ENCODE measurements at regions not wholly inside any gene's neighbourhood (a gene's known extent, or its start where the extent isn't known, plus 50 kb on each side); places are given as distances from the start of the nearest gene placed in this dataset.

DNA sequence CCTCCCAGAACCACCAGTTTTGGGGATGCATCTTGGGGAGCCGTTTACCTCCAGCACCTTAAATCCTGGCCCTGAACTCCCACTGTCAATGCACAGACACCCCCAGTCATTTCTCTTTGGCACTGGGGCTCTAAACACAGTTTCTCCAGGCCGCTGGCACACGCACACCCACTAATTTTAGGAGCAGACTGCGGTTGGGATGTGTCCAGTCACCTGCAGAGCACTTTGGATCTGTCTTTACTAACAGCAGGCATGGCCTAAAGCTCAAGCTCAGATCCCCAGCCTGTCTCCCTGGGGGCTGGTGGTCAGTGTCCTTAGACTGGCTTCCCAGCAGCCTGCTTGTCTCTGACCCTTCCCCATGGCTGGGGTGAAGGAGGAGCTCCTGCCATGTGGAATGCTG is 49.9 kb downstream of the SYNE3 start:
- DNase-seq, result no peak

DNA sequence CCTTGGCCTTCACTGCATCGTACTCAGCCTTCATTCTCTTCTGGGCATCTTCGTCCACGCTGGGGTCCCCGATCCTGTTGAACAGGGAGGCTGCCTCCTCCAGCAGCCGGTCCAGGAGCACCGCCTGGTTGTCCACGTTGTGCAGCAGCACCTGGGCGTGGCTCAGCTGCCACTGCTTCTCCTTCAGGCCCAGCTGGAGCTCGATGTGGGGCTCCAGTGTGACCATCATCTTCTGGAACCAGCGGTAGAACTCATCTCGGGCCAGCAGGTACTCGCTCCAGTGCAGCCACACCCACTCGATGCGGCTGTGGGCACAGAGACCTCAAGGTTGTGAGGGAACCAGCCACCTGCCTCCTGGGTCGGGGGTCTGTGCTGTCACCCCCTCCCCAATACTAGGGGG is 50.5 kb downstream of the SYNE3 start:
- no peak for DNase-seq

DNA sequence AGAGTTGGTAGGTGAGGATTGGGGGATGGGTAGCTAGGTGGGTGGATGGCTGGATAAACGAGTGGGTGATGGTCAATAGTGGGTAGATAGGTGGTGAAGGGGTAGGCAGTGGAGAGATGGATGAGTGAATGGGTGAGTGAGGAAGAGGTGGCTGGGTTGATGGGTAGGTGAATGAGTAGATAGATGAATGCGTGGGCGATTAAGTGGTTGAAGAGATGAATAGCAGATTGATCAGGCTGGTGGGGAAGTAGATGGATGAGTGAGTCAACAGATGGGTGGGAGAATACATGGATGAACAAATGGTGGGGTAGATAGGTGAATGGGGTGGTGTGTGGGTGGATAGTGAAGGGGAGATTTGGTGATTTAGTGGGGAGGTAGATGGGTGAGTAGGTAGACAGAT is 51.1 kb downstream of the SYNE3 start:
- DNase-seq, result no peak

DNA sequence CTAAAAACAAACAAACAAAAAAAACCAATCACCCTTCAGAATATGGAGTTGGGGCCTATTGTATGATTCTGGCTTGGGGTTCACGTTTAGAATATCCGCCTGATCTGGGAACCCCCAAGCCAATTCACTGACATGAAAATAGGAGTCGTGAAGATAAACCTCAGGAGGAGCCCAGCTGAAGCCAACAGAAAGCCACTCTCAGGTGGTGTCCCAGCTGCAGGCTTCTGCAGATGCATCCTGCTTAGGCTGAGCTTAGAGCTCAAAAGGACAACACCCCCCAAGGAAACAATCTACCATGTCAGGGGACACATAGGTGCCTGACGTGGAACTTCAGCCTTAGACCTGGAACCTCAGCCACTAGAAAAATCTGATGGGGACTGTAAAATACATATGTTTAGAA is 51.9 kb downstream of the SYNE3 start:
- DNase-seq, result no peak

DNA sequence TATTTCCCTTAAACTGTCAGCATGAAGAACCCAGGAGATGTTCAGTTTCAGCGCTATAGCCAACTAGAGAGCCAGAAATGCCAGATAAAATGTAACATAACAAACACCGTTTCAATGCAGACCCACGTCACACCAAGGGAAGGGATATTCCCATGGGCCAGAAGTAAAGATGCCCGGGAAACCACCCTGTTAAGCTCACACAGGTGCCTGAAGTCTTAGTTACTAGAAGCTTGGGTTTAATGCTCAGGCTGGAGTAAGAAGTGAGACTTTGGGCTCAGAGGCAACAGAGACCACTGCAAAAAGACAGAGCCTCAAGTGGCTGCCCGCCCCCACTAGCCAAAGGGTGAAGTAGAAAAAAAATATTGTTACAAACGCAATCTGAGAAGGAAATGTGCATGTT is 52.3 kb downstream of the SYNE3 start:
- no peak for DNase-seq

DNA sequence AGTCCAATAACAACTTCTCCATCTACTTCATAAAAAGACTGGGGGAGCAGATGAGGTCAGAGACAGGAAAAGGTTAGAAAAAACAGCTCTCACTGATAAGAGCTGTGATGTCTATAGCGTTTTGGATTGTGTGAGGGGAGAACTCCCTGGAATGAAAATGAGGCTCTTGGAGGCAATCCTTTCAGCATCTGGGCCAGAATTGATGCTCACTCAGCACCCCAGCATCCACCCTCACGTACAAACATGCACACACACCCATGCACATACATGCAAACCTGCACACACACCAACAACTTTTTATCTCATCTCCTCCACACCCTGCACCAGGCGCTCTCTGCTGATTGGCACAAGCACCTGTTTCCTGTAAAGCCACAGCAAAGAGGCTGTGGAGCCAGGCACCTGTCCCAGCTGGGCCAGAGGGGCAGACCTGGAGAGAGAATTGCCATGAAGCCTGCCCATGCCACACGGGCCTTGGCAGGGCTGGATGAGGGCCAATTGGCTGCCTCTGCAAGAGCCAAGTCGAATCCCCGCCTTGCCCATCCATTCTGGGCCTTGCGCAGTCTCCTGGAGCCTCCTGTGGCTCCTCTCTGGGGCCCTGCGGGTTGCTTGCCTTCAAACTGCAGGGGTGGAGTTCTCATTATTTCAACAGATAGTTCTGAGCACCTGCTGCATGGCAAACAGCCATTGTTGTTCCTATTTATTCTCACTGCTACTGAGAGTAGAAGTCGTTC is 53.1 kb downstream of the SYNE3 start:
- no peak for DNase-seq

DNA sequence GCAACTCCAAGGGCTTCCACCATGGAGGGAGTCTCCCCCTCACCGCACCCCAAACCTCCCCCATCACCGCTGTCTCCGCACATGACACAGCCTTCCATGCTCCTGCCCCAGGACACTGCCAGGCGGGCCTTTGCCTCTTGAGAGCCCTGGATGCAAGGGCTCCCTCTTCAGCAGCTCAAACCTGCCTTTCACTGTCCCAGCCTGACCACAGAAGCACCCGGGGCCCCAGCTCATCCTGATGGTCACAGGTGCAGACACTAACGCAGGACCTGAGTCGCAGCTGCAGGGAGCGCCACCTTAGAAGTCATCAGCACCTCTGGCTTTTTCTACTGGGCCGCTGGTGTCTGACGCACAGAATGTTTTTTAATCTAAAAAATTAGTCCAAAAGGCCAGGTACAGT is 54.0 kb downstream of the SYNE3 start:
- no peak for DNase-seq

DNA sequence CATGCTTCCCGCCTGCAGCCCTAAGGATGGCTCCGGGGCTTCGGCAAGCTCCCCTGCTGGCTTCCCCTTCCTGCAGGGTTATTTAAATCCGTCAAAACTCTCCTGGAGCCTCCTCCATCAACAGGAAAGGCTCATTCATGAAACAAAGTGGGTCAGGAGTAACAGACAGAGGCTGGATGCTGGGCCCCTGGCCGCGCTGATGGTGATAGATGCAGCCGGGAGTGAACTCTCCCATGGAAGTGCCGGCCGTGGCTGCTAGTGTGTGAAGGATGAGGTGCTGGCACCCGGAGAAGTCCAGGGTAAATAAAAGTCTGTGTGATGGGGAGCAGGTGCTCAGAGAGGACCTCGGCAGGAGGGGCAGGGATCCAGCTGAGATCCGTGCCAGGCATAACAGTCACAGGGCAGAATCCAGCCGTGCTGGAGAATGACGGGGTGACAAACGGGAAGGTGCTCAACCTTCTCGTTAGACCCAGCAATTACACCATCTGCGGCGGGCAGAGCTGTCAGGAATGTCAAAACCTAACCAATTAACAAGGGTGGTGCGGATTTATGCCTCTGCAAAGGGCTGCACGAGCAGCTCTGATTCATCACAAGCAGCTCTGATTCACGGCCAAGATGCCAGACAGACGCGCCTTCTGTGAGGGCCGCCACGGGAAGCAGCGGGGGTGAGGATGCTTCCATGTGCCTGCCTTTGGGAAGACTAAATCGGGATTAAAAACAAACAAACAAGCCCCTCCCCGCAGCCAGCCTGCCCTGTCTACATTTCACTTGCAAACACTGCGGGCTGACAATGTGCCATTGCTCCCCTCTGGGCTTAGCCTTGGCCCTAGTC is 55.6 kb downstream of the SYNE3 start:
- no peak for DNase-seq

DNA sequence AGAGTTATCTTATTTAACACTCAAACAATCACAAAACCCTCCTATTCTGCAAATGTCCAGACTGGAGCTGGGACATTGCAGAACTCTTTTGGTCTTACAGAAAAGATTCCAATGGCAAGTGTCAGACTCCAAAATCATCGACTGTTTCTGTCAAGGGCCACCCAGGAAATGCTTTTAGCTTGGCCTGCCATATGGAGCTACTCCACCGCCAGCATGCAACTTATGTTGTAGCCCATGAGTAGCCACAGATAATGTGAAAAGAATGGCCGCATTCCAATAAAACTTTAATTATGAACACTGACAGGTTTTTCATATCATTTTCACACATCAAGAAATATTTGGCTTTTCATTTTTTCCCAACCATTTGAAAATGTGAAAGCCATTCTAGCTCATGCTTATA is 57.5 kb downstream of the SYNE3 start:
- no peak for DNase-seq

DNA sequence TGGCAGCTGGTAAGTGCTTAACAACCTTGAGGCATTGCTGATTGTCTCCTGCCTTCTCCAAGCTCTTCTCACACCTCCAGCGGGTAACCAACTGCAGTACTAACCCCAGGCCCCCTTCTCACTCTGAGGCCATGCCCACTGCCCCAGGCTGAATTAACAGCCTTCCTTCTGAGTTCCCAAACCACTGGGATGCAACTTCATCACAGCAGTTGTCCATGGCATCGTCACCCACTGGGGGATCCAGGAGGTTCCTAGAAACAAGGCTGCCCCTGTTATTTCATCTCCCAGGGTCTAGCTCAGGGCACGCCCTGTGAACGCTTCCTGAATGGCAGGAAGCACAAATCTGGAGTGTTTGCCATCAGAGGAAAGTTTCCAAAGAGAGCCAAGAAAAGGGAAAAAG is 58.0 kb downstream of the SYNE3 start:
- no peak for DNase-seq

DNA sequence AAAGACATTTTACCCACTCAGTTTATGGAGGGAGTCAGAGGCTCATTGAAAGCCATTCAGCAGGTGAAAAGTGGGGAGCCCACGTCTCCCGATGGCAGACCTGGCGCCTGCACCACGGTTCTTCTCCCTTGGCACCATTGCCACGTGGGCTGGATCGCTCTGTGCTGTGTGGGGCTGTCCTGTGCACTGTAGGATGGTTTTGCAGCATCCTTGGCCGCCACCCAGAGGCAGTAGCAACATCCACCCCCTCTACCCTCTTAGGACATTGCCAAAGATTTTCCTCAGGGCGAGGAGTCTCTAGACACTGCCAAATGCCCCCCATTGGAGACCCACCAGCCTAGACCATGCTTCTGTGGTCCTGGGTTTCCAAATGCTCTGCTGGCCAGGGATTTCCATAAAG is 60.2 kb downstream of the SYNE3 start:
- DNase-seq, result no peak

DNA sequence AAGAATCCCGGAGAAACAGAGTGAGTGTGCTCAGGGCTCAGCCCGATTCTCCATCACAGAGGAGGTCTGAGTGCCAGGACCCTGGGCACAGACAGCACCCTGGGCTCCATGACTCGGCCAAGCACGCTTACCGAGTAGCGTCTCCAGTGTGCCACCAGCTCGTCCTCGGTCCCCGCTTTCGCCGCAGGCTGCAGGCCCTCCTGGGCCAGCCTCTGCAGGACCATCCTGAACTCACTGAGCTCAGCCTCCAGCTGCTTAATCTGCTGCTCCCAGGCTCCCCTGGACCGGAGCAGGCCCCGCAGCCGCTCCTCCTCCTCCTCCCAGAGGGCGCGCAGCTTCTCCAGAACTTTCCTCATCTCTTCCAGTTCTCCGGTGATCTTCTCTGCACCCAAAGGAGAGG is 61.2 kb downstream of the SYNE3 start:
- DNase-seq, result no peak

DNA sequence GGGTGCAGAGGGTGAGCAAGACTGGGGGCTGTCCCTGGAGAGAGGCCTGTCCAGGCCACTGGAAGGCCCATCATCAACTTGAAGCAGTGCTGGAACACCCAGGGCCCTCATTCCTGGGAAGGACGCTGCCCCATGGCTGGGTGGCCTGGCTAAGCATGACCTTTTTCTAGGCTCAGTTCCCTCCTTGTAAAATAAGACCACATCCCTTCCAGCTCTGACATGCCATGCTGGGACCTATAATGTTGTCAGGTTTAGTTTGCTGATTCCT is 62.8 kb downstream of the SYNE3 start:
- DNase-seq, result no peak

DNA sequence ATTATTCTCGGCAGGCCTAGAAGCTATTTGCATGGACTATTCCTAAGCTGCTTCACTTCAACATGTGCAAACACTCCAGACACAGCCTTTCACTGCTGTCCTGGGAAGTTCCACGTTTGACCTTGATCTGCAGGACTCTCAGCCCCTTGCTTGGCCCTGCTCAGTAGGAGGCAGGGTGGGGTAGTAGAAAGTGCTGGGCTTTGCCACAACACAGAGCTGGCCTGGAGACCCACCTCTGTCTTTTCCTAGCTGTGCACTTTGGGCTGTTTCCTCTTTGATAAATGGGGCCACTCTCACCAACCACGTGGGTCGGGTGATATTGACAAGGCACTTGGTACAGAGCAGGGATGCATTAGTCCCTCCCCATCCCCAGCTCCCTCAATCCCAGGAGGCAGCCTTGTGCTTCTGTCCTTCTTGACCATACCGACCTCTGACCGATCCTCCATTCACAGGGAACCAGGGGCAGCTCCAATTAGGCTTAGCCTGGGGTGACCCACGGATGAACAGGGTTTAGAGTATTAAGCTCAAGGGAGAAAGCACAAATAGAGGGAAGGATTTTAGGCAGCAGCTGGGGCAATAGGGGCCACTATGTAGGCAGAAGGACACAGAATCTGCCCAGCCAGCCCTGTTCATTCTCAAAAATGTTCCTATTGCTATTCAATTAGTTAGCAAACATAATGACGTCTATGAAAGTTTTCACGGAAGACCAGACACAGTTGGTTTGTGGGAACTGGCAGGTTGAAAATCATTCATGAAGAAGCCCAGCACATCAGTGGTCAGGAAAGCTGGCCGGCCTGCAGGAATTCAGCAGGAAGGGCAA is 63.3 kb downstream of the SYNE3 start:
- no peak for DNase-seq

DNA sequence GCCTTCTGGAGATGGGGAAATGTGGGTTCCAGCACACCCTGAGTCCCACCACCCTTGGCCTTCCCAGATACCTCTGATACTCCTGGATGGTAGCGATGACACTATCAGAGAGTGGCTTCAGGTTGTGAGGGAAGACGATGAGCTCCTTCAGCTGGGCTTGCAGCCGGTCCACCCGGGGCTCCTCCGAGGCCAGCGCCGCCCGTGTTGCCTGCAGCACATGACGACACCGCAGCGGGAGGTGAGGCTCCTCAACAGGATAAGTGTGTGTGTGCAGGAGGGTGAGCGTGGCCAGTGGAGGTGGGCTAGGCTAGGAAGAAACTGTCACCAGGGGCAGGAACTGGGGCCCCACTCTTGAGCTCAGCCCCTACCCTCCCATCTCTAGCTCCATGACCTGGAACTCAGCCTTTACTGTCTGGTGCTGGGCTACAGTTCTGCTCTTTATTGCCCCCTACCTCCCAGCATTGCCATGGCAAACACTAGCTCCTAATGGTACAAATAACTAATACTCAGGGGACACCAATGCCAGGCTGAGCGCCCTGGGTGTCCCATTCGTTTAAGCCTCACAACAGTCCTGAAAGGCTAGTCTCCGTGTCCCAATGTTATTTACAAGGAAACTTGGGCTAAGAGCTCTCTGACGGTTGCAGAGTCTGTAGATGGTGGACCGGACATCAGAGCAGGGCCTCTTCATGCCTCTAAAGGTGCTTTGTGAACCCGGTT is 64.1 kb downstream of the SYNE3 start:
- DNase-seq, result no peak

DNA sequence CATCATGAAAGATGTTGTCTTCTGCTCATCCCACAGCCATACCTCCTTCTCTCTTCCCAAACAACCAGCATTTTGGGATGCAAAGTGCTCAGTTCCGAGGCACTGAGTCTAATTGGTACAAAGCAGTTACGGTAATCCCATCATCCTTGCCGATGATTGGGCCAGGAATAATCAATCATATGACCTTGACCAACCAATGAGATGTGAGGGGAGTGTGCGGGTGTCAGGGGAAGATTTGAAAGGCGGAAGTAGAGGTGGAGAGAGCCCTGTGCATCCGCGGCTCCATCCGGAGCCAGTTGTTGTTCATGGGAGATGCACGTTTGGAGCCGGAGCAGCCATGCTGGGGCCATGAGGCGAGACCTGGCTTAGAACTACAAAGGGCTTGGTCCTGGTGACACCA is 67.3 kb downstream of the SYNE3 start:
- no peak for DNase-seq

DNA sequence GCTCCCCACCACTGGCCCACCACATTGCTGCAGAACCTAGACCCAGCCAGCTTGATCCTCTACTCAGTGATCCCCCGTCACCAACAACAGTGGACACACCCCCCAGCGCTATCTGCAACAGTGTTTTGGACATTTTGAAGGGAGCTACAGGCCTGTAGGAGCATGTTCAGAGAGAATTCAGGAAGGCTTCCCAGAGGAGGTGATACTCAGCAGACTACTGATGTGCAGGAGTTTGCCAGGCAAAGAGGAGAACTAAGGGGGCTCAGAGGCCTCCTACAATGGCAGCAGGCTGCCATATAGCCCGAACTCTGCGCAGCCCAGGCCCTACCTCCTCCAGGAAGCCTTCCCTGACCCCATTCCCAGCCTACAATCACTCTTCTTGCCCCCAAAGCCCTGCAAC is 70.0 kb downstream of the SYNE3 start:
- DNase-seq, result no peak

DNA sequence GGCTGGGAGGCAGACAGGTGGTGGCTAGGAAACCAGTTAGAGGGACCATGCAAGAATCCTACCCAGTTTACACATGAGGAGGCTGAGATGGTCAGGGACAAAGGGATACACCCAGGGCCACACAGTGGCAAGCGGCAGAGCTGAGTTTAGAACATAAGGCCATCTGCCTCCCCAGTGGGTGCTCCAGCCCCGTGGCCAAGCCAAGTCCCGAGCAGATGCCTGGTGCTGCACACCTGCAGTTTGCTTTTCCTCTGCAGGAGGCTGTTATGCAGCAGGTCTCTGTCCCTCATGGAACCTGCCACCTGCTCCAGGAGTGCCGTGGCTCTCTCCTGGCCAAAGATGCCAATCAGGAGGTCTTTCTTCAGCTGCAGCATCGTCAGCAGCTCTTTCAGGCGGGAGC is 70.8 kb downstream of the SYNE3 start:
- DNase-seq, result no peak

DNA sequence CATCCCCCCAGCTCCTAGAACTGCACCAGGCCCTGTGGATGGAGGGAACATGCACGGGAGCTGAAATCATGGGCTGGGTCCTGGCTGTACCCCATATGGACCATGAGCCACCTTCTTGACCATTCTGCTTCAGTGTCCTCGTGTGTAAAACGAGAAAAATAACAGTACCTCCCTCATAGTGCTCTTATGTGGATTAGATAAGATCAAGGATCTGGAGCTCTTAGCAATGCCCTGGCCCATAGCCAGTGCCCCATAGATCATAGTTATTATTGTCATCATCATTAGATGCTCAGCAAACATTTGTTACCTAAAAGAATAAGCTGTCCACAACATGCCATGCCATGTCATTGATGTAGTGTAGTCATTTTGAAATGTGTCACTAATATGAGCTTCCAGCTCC is 71.3 kb downstream of the SYNE3 start:
- no peak for DNase-seq

DNA sequence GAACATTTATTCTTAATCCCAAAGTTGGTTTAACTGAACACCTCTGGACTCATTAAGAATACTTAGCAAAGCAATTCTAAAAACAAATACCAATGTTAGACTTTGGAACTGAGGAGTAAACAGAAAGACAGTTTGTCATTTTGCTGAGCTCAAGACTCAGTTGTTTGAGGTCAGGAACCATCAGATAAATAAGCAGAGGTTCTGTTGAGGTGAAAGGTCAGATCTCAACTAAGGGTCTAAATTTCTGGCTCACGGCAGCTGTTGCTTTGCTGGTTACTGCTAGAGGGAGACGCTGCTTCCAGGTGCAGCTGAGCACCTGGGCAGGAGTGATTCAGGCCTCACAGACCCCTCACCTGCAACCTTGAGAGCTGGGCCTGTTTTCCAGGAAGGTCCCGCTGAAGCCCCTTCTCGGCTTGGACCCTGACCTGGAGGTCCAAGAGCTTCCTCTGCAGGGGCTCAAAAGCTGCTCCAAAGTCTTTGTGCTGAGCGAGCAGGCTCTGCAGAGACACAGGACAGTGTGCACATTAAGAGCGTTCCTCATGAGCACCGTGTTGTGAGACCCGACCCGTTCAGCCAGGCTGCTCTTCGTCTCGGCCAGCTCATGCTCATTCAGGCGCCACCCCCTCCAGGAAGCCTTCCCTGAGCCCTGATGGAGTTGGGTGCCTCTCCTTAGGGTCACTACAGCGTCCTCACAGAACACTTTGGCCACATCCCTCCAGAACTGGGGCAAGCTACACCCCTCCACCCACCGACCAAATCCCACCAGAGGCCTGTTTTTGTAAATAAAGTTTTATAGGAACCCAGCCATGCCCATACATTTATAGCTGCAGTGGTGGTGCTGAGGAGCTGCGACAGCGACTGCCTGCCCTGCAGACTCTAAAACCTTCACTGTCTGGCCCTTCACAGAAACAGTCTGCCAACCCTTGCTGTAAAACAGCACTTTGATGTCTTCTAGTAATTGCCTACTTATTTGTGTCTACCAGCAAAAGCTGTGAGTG is 72.0 kb downstream of the SYNE3 start:
- no peak for DNase-seq

DNA sequence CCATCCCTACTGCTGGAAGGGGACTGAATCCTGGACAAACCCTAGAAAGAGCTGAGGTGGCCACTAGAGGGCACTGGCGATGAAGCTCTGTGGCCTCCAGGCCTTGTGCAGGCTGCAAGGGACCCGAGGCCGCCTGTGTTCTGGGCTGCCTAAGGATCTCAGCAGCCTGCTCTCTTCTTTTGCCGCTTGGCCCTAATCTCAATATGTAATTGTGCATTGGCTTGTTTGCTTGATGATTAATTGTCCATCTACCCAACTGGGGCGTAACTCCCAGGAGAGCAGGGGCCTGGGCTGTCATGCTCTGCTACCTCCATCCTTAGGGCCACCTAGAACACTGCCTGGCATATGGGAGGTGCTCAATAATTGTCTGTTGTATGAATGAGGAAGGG is 73.8 kb downstream of the SYNE3 start:
- DNase-seq, result peak; percentile 65

DNA sequence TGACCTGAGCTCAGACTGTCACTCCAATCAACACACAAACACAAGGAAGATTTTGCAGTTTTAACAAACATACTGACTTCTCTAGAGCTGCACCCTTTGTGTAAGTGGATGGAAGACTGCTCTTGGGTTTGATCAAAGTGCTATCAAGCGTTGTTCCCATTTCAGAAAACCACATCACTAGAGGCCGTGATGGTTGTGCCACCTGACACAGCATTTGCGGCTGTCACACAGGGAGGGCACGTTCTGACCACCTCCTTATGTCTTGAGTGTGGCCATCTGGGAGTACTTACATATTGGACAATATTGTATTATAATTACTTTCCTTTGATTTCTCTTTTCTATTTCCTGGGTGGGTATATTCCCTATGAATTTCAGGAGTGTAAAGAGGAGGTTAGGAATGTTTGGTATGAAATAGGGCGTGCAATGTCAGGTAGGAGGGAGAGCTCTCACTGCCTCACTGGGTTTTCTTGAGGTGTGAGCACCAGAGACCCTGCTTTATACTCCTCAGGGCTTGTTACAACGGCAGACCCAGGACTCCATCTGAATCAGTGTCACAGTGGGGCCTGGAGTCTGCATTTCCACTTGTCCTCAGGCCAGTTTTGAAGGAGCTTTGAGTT is 74.3 kb downstream of the SYNE3 start:
- DNase-seq, result no peak
